ENCODE measurements at regions not wholly inside any gene's neighbourhood (a gene's known extent, or its start where the extent isn't known, plus 50 kb on each side); places are given as distances from the start of the nearest gene placed in this dataset.

DNA sequence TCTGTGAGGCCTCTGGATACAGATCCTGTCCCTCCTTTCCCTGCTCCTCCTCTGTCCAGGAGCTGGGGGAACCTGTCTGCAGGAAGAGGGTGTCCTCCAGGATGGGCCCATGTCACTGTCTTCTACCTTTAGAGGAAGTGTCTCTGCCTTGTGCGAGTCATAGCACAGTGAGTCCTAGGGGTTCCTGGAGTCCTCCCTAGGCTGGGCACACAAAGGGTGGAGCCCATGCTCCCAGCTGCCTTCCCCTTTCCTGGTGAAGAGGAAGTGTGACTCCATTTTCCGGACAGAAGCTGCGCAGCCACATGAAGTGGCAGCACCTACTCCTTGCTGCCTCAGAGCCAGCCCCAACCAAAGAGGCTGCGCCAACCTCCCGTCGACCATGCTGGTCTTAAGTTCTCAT lies 112.2 kb downstream of the CTTN start:
- WGBS, 3 donors, result 82 to 89% (median 84%) methylated on average over 6 of the region's 6 CpGs
- peak; percentile 5 to 20 for DNase-seq
- TF ChIP-seq CTCF (IDR thresholded peaks at IDR 0.05), result no peak
- Histone ChIP-seq H3K36me3 (ENCODE audit: insufficient read depth in 1 of 2, low read depth in 1 of 2) (no peaks in the 10 kb centered on the region), H3K4me3 (no peak overlapping the region), H3K27ac (no peak overlapping the region), H3K9me3 (peaks cover 10% of the 10 kb centered on the region), H3K27me3 (ENCODE audit: insufficient read depth in 3 of 3, low read length in 2 of 3) (peaks cover 0 to 13% (median 5%) of the 10 kb centered on the region in 3 donors), H3K4me1 (no peaks in the 10 kb centered on the region)
- ATAC-seq, result no peak
- intact Hi-C loops (cut with DNase I), result no loop called here

DNA sequence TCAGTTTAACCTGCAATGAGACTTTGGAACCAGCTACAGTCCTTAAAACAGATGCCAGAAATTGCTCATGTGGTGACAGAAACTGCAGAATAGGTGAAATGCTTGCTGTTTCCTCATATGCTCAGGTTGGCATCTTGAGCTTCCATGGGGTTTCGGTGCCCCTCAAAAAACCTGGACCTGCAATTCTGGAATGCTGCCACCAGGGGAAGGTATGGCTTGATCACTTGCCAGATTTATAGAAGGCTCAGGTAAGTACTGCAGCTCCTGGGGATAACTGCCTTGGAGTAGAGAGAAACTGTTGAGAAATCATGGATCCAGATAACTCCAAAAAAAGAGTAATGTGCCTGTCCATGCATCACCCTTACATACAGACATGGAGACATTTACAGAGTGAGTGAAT lies 113.0 kb downstream of the CTTN start:
- H3K36me3 ChIP-seq (ENCODE audit: insufficient read depth in 1 of 2, low read depth in 1 of 2), result no peaks in the 10 kb centered on the region
- no peak overlapping the region for H3K4me3 ChIP-seq
- no peak overlapping the region for H3K27ac ChIP-seq
- no peak for TF ChIP-seq CTCF (IDR thresholded peaks at IDR 0.05)
- intact Hi-C loops (cut with DNase I), result loop anchor here in 1 of 2 donors (1.0 kb wide), 1 partner anchor 10 kb away; no protein-coding TSS in a partner anchor
- WGBS, 3 donors, result 93 to 100% (median 97%) methylated on average over 1 of the region's 1 CpG
- peaks cover 0 to 13% (median 5%) of the 10 kb centered on the region in 3 donors for H3K27me3 ChIP-seq (ENCODE audit: insufficient read depth in 3 of 3, low read length in 2 of 3)
- peaks cover 10% of the 10 kb centered on the region for H3K9me3 ChIP-seq
- ATAC-seq, result no peak
- no peaks in the 10 kb centered on the region for H3K4me1 ChIP-seq
- DNase-seq, result no peak

GRCh38 chr11:70512716-70513115 lies 114.4 kb downstream of the CTTN start:
- H3K27me3 ChIP-seq (ENCODE audit: insufficient read depth in 3 of 3, low read length in 2 of 3), result peaks cover 0 to 23% (median 1%) of the 10 kb centered on the region in 3 donors
- no peaks in the 10 kb centered on the region for H3K4me1 ChIP-seq
- no peak for DNase-seq
- peaks cover 10% of the 10 kb centered on the region for H3K9me3 ChIP-seq
- no peak for ATAC-seq
- intact Hi-C loops (cut with DNase I), result no loop called here
- H3K27ac ChIP-seq, result no peak overlapping the region
- H3K4me3 ChIP-seq, result no peak overlapping the region
- H3K36me3 ChIP-seq (ENCODE audit: insufficient read depth in 1 of 2, low read depth in 1 of 2), result no peaks in the 10 kb centered on the region
- no peak for TF ChIP-seq CTCF (IDR thresholded peaks at IDR 0.05)

DNA sequence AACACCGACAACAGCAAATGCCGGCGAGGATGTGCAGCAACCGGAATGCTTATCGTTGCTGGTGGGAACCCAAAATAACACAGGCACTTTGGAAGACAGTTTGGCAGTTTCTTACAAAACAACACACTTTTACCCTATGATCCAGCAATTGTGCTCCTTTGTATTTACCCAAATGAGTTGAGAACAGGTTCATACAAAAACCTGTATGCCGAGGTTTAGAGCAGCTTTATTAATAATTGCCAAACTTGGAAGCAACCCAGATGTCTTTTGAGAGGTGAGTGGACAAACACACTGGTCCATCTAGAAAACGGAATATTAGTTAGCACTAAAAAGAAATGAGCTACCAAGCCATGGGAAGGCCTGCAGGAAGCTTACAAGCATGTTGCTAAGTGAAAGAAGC lies 118.9 kb downstream of the CTTN start:
- 93 to 95% (median 94%) methylated on average over 7 of the region's 7 CpGs for WGBS, 3 donors
- Histone ChIP-seq H3K27me3 (ENCODE audit: insufficient read depth in 3 of 3, low read length in 2 of 3) (peaks cover 0 to 18% (median 3%) of the 10 kb centered on the region in 3 donors), H3K9me3 (peaks cover 8% of the 10 kb centered on the region), H3K27ac (no peak overlapping the region), H3K36me3 (ENCODE audit: insufficient read depth in 1 of 2, low read depth in 1 of 2) (no peaks in the 10 kb centered on the region), H3K4me3 (no peak overlapping the region), H3K4me1 (no peaks in the 10 kb centered on the region)
- DNase-seq (peak in 1 of 2 donors; percentile 11), ATAC-seq (no peak)
- intact Hi-C loops (cut with DNase I), result no loop called here
- no peak for TF ChIP-seq CTCF (IDR thresholded peaks at IDR 0.05)
